ENCODE measurements at regions not wholly inside any gene's neighbourhood (a gene's known extent, or its start where the extent isn't known, plus 50 kb on each side); places are given as distances from the start of the nearest gene placed in this dataset.

- no peak for DNase-seq
- intact Hi-C loops (cut with DNase I; ENCODE audit: low total_unique reads): no loop called here
- no peak overlapping the region for H3K4me3 ChIP-seq
- TF ChIP-seq CTCF (IDR thresholded peaks at IDR 0.05) (no peak), POLR2A (IDR thresholded peaks at IDR 0.05) (no peak)
- H3K27ac ChIP-seq: no peak overlapping the region
- H3K4me1 ChIP-seq: no peaks in the 10 kb centered on the region
- no peaks in the 10 kb centered on the region for H3K27me3 ChIP-seq
- H3K9me3 ChIP-seq: no peaks in the 10 kb centered on the region
- no peaks in the 10 kb centered on the region for H3K36me3 ChIP-seq
Observed at GRCh38 chr5:3522491-3522890, 73.1 kb upstream of the IRX1 start.

GRCh38 chr5:3518576-3518975 lies 77.1 kb upstream of the IRX1 start:
- TF ChIP-seq CTCF (IDR thresholded peaks at IDR 0.05) (no peak), POLR2A (IDR thresholded peaks at IDR 0.05) (no peak)
- no peak overlapping the region for H3K27ac ChIP-seq
- intact Hi-C loops (cut with DNase I; ENCODE audit: low total_unique reads): no loop called here
- H3K4me3 ChIP-seq: no peak overlapping the region
- no peak for DNase-seq
- no peaks in the 10 kb centered on the region for H3K27me3 ChIP-seq
- no peaks in the 10 kb centered on the region for H3K9me3 ChIP-seq
- no peaks in the 10 kb centered on the region for H3K4me1 ChIP-seq
- no peaks in the 10 kb centered on the region for H3K36me3 ChIP-seq

- intact Hi-C loops (cut with DNase I; ENCODE audit: low total_unique reads): no loop called here
Observed at GRCh38 chr5:3518051-3518450, 77.6 kb upstream of the IRX1 start.

GRCh38 chr5:3517348-3517747 lies 78.3 kb upstream of the IRX1 start:
- H3K27me3 ChIP-seq: no peaks in the 10 kb centered on the region
- intact Hi-C loops (cut with DNase I; ENCODE audit: low total_unique reads): no loop called here
- DNase-seq: no peak
- H3K4me3 ChIP-seq: no peak overlapping the region
- no peaks in the 10 kb centered on the region for H3K4me1 ChIP-seq
- H3K27ac ChIP-seq: no peak overlapping the region
- H3K9me3 ChIP-seq: no peaks in the 10 kb centered on the region
- no peaks in the 10 kb centered on the region for H3K36me3 ChIP-seq
- TF ChIP-seq CTCF (IDR thresholded peaks at IDR 0.05) (no peak), POLR2A (IDR thresholded peaks at IDR 0.05) (no peak)

More at GRCh38 chr5:3518051-3518450, 77.6 kb upstream of the IRX1 start:
- TF ChIP-seq CTCF (IDR thresholded peaks at IDR 0.05): no peak
- TF ChIP-seq POLR2A (IDR thresholded peaks at IDR 0.05): no peak
- Histone ChIP-seq H3K4me1 (no peaks in the 10 kb centered on the region), H3K4me3 (no peak overlapping the region), H3K27me3 (no peaks in the 10 kb centered on the region), H3K27ac (no peak overlapping the region), H3K9me3 (no peaks in the 10 kb centered on the region), H3K36me3 (no peaks in the 10 kb centered on the region)
- no peak for DNase-seq

- H3K4me1 ChIP-seq: no peaks in the 10 kb centered on the region
- H3K36me3 ChIP-seq: no peaks in the 10 kb centered on the region
- H3K4me3 ChIP-seq: no peak overlapping the region
- intact Hi-C loops (cut with DNase I; ENCODE audit: low total_unique reads): no loop called here
- no peaks in the 10 kb centered on the region for H3K27me3 ChIP-seq
- DNase-seq: no peak
- H3K9me3 ChIP-seq: no peaks in the 10 kb centered on the region
- no peak overlapping the region for H3K27ac ChIP-seq
- TF ChIP-seq POLR2A (IDR thresholded peaks at IDR 0.05) (no peak), CTCF (IDR thresholded peaks at IDR 0.05) (no peak)
Observed at GRCh38 chr5:3512361-3513095, 83.1 kb upstream of the IRX1 start.
